Tibial nerve (tissue), 3 donors: ENCODE measurements at regions not wholly inside any gene's neighbourhood (a gene's known extent, or its start where the extent isn't known, plus 50 kb on each side); places are given as distances from the start of the nearest gene placed in this dataset.

Experiments used
- POLR2A ChIP-seq, 2 donors: fragments of 450-650 bp; IDR thresholded peaks; one replicate each; pipeline ENCODE4 v1.6.1; 2017; ENCODE audit warnings: antibody characterized with exemption in 2 of 2, mild to moderate bottlenecking in 2 of 2, moderate library complexity in 2 of 2
- TF ChIP-seq, protein P1 (sequence below), 5 experiments: fragments of 200-600 bp in 3 of 5; fragments of 450-650 bp in 2 of 5; sonication (generic) in 3 of 5; IDR thresholded peaks; one replicate each; pipeline ENCODE4 v1.5.1; 2016 to 2019; ENCODE audit warnings: antibody characterized with exemption in 5 of 5, mild to moderate bottlenecking in 3 of 5, moderate library complexity in 2 of 5

DNA sequence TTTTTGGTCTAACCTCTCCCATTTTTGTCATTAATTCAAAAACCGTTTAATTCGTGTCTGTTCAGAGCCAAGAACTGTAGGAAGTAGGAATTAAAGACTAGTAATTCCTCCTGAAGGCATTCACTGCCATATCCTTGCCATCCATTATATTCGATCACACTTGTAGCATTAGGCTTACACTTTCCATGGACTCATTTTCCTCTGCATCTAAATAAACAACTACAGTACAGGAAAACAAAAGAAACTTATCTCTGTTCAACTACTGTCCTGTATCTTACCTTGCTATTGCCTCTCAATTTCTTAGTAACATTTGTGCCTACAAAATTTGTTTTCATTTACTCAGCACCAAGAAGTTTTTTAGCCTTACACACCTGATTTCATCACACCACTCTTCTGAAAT, 111.6 kb upstream of the SEMA3C start:
- TF ChIP-seq, protein P1, sequence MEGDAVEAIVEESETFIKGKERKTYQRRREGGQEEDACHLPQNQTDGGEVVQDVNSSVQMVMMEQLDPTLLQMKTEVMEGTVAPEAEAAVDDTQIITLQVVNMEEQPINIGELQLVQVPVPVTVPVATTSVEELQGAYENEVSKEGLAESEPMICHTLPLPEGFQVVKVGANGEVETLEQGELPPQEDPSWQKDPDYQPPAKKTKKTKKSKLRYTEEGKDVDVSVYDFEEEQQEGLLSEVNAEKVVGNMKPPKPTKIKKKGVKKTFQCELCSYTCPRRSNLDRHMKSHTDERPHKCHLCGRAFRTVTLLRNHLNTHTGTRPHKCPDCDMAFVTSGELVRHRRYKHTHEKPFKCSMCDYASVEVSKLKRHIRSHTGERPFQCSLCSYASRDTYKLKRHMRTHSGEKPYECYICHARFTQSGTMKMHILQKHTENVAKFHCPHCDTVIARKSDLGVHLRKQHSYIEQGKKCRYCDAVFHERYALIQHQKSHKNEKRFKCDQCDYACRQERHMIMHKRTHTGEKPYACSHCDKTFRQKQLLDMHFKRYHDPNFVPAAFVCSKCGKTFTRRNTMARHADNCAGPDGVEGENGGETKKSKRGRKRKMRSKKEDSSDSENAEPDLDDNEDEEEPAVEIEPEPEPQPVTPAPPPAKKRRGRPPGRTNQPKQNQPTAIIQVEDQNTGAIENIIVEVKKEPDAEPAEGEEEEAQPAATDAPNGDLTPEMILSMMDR (IDR thresholded peaks at IDR 0.05), result no peak
- TF ChIP-seq POLR2A (IDR thresholded peaks at IDR 0.05), result no peak
